D341Med (cell line): ENCODE measurements at regions not wholly inside any gene's neighbourhood (a gene's known extent, or its start where the extent isn't known, plus 50 kb on each side); places are given as distances from the start of the nearest gene placed in this dataset.
A peak's percentile ranks its signal among the peaks of the same experiment; 100 is the strongest.

ENCODE experiments used
- DNase-seq: peaks from one replicate; pipeline ENCODE4 v3.0.0; 2012; ENCODE audit warnings: low spot score

GRCh38 chr20:22652681-22653588 is 68.6 kb upstream of the FOXA2 start:
- DNase-seq: no peak

GRCh38 chr20:22653658-22654642 is 69.6 kb upstream of the FOXA2 start:
- no peak for DNase-seq

GRCh38 chr20:22663528-22664025 is 79.2 kb upstream of the FOXA2 start:
- no peak for DNase-seq

GRCh38 chr20:22667198-22667597 is 82.8 kb upstream of the FOXA2 start:
- no peak for DNase-seq

GRCh38 chr20:22672191-22672590 is 87.8 kb upstream of the FOXA2 start:
- no peak for DNase-seq

GRCh38 chr20:22673467-22673866 is 89.1 kb upstream of the FOXA2 start:
- no peak for DNase-seq

GRCh38 chr20:22675341-22675740 is 91.0 kb upstream of the FOXA2 start:
- no peak for DNase-seq

GRCh38 chr20:22678678-22679077 is 94.3 kb upstream of the FOXA2 start:
- no peak for DNase-seq

GRCh38 chr20:22679197-22679596 is 94.8 kb upstream of the FOXA2 start:
- no peak for DNase-seq

GRCh38 chr20:22680031-22680740 is 95.8 kb upstream of the FOXA2 start:
- DNase-seq: no peak

GRCh38 chr20:22681591-22682248 is 97.3 kb upstream of the FOXA2 start:
- DNase-seq: no peak

- no peak for DNase-seq
Measured at GRCh38 chr20:22682381-22682780, 98.0 kb upstream of the FOXA2 start.

- peak; percentile 61 for DNase-seq
Measured at GRCh38 chr20:22684072-22684762, 99.8 kb upstream of the FOXA2 start.

- no peak for DNase-seq
Measured at GRCh38 chr20:22684763-22685443, 100.5 kb upstream of the FOXA2 start.

- peak; percentile 36 for DNase-seq
Measured at GRCh38 chr20:22686097-22686496, 101.7 kb upstream of the FOXA2 start.

- no peak for DNase-seq
Measured at GRCh38 chr20:22687676-22688349, 103.4 kb upstream of the FOXA2 start.

- DNase-seq: no peak
Measured at GRCh38 chr20:22688485-22688884, 104.1 kb upstream of the FOXA2 start.

GRCh38 chr20:22689266-22689665 is 104.9 kb upstream of the FOXA2 start:
- no peak for DNase-seq

- DNase-seq: no peak
Measured at GRCh38 chr20:22690000-22690399, 105.6 kb upstream of the FOXA2 start.
